ENCODE measurements at regions not wholly inside any gene's neighbourhood (a gene's known extent, or its start where the extent isn't known, plus 50 kb on each side); places are given as distances from the start of the nearest gene placed in this dataset.

DNA sequence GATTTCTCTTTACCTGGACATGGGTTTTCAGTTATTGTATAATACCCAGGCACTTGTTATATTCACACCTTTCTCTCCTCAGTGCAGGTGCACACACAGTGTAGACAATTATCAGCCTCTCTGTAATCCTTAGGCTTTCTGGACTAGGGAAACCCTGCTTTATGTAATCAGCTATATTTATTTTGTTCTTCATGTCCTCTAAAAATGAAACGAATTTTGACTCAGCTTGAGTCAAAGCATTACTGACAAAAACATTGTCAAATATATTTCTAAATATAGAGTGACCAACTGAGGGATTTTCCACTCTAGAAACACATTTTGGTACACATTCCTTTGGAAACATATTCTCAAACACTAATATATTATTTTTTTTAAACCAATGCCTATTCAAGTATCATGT is 144.8 kb upstream of the GULP1 start:
- Mint-ChIP-seq H3K4me3 (ENCODE audit: unreplicated experiment) (no peak overlapping the region), H3K4me1 (ENCODE audit: low read depth, unreplicated experiment) (no peaks in the 10 kb centered on the region), H3K9me3 (ENCODE audit: unreplicated experiment) (no peaks in the 10 kb centered on the region), H3K36me3 (ENCODE audit: insufficient read depth, unreplicated experiment) (no peaks in the 10 kb centered on the region), H3K27me3 (ENCODE audit: insufficient read depth, unreplicated experiment) (no peaks in the 10 kb centered on the region), H3K27ac (ENCODE audit: unreplicated experiment) (no peak overlapping the region)
- no peak overlapping the region for H3K4me3 ChIP-seq (ENCODE audit: low read depth, low read length)
- TF ChIP-seq, protein P1, sequence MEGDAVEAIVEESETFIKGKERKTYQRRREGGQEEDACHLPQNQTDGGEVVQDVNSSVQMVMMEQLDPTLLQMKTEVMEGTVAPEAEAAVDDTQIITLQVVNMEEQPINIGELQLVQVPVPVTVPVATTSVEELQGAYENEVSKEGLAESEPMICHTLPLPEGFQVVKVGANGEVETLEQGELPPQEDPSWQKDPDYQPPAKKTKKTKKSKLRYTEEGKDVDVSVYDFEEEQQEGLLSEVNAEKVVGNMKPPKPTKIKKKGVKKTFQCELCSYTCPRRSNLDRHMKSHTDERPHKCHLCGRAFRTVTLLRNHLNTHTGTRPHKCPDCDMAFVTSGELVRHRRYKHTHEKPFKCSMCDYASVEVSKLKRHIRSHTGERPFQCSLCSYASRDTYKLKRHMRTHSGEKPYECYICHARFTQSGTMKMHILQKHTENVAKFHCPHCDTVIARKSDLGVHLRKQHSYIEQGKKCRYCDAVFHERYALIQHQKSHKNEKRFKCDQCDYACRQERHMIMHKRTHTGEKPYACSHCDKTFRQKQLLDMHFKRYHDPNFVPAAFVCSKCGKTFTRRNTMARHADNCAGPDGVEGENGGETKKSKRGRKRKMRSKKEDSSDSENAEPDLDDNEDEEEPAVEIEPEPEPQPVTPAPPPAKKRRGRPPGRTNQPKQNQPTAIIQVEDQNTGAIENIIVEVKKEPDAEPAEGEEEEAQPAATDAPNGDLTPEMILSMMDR (IDR thresholded peaks at IDR 0.05; ENCODE audit: insufficient read depth in 1 of 2, low read depth in 1 of 2, low read length in 1 of 2, severe bottlenecking in 1 of 2, unreplicated experiment in 1 of 2): no peak
- ChIA-PET CTCF (no interaction called here), POLR2A (no interaction called here)
- no peaks in the 10 kb centered on the region for H3K27me3 ChIP-seq (replicated peaks; ENCODE audit: control insufficient read depth, insufficient read depth, low read length)
- intact Hi-C loops (cut with micrococcal nuclease; ENCODE audit: unreplicated experiment): no loop called here
- H3K9me3 ChIP-seq: no peaks in the 10 kb centered on the region
- no peaks in the 10 kb centered on the region for H3K36me3 ChIP-seq (ENCODE audit: control insufficient read depth, insufficient read depth, low read length)
- no peak for DNase-seq
- BruUV-seq (replicated peaks): no TSS peak
- H3K4me1 ChIP-seq: no peaks in the 10 kb centered on the region

DNA sequence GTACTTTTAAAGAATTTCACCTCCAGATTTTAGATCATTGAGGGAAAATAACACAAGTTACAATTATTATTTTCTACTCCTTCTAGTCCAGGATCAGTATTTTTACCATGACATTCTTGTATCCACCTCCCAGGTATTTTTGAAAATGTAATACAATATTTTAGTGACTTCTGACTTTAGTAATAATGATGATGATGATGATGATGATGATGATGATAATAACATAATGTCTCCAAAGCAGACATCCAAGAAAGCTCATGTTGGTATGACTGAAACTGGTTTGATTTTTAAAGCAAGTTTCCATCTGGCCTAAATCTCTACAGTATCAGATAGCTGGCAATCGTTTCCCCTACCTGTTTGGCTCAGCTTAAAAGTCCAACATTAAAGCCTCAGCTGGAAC is 140.0 kb upstream of the GULP1 start:
- no TSS peak for BruUV-seq (replicated peaks)
- CTCF ChIA-PET: no interaction called here
- Histone ChIP-seq H3K9me3 (no peaks in the 10 kb centered on the region), H3K27me3 (replicated peaks; ENCODE audit: control insufficient read depth, insufficient read depth, low read length) (no peaks in the 10 kb centered on the region), H3K4me3 (ENCODE audit: low read depth, low read length) (no peak overlapping the region), H3K4me1 (no peaks in the 10 kb centered on the region), H3K36me3 (ENCODE audit: control insufficient read depth, insufficient read depth, low read length) (no peaks in the 10 kb centered on the region)
- POLR2A ChIA-PET: no interaction called here
- H3K4me1 Mint-ChIP-seq (ENCODE audit: low read depth, unreplicated experiment): no peaks in the 10 kb centered on the region
- intact Hi-C loops (cut with micrococcal nuclease; ENCODE audit: unreplicated experiment): no loop called here
- no peak overlapping the region for H3K4me3 Mint-ChIP-seq (ENCODE audit: unreplicated experiment)
- no peaks in the 10 kb centered on the region for H3K36me3 Mint-ChIP-seq (ENCODE audit: insufficient read depth, unreplicated experiment)
- H3K27me3 Mint-ChIP-seq (ENCODE audit: insufficient read depth, unreplicated experiment): no peaks in the 10 kb centered on the region
- no peaks in the 10 kb centered on the region for H3K9me3 Mint-ChIP-seq (ENCODE audit: unreplicated experiment)
- TF ChIP-seq, protein P1 (IDR thresholded peaks at IDR 0.05; ENCODE audit: insufficient read depth in 1 of 2, low read depth in 1 of 2, low read length in 1 of 2, severe bottlenecking in 1 of 2, unreplicated experiment in 1 of 2): no peak
- no peak overlapping the region for H3K27ac Mint-ChIP-seq (ENCODE audit: unreplicated experiment)
- DNase-seq: no peak

DNA sequence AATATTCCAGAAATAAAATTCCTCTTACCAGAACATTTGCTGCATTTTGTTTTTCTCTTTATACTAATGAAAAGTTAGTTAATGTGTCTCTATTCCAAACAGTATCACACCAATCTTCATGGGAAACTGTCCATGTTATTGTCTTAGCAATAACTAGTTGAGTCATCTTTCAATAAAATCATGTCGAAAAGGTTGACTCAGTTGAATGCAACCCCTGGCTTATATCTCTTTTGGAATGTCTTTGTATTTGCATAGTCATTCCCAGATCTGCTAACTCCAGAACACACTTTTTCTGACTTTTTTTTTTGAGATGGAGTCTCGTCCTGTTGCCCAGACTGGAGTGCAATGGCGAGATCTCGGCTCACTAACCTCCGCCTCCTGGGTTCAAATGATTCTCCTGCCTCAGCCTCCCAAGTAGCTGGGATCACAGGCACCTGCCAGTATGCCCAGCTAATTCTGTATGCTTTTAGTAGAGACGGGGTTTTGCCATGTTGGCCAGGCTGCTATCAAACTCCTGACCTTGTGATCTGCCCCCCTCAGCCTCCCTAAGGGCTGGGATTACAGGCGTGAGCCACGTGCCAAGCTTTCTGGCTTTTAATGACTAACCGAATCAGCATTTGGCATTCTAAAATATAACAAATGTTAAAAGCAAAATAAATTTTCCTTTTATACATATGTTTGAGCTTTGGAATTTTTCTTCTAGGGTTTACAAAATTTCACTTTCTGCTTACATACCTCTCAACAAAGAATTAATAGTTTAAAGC is 133.2 kb upstream of the GULP1 start:
- H3K4me3 Mint-ChIP-seq (ENCODE audit: unreplicated experiment): no peak overlapping the region
- no peaks in the 10 kb centered on the region for H3K4me1 Mint-ChIP-seq (ENCODE audit: low read depth, unreplicated experiment)
- H3K4me3 ChIP-seq (ENCODE audit: low read depth, low read length): no peak overlapping the region
- H3K27me3 Mint-ChIP-seq (ENCODE audit: insufficient read depth, unreplicated experiment): peaks cover 3% of the 10 kb centered on the region
- intact Hi-C loops (cut with micrococcal nuclease; ENCODE audit: unreplicated experiment): no loop called here
- H3K36me3 ChIP-seq (ENCODE audit: control insufficient read depth, insufficient read depth, low read length): no peaks in the 10 kb centered on the region
- no peaks in the 10 kb centered on the region for H3K4me1 ChIP-seq
- H3K27me3 ChIP-seq (replicated peaks; ENCODE audit: control insufficient read depth, insufficient read depth, low read length): no peaks in the 10 kb centered on the region
- ChIA-PET CTCF (no interaction called here), POLR2A (no interaction called here)
- no TSS peak for BruUV-seq (replicated peaks)
- no peak for DNase-seq
- no peak overlapping the region for H3K27ac Mint-ChIP-seq (ENCODE audit: unreplicated experiment)
- no peaks in the 10 kb centered on the region for H3K9me3 Mint-ChIP-seq (ENCODE audit: unreplicated experiment)
- H3K9me3 ChIP-seq: no peaks in the 10 kb centered on the region
- TF ChIP-seq, protein P1 (IDR thresholded peaks at IDR 0.05; ENCODE audit: insufficient read depth in 1 of 2, low read depth in 1 of 2, low read length in 1 of 2, severe bottlenecking in 1 of 2, unreplicated experiment in 1 of 2): no peak
- no peaks in the 10 kb centered on the region for H3K36me3 Mint-ChIP-seq (ENCODE audit: insufficient read depth, unreplicated experiment)
